ENCODE measurements at regions not wholly inside any gene's neighbourhood (a gene's known extent, or its start where the extent isn't known, plus 50 kb on each side); places are given as distances from the start of the nearest gene placed in this dataset.

DNA sequence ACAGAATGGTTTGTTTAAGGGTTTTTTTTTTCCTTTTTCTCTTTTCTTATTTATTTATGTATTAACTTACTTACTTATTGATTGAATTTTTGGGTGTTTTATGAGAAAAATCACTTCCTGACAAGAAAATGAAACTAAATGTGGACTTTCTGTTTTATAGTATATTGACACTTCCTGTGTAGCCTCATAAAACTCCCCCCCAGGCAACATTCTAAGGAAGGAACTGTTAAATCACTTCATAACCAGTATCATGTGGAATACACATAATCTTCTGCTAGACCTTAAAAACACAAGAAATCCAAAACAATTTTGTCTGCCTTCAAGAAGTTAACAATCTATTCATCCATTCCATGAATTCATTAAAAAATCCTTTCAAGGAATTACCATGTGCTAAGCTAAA, 164.1 kb upstream of the TOM1L1 start:
- TF ChIP-seq ZNF384 (IDR thresholded peaks at IDR 0.05; ENCODE audit: borderline replicate concordance, low read depth, low read length) (no peak), POLR2A (IDR thresholded peaks at IDR 0.05; ENCODE audit: low read depth, low read length) (no peak), EZH2 (IDR thresholded peaks at IDR 0.05; ENCODE audit: borderline replicate concordance, control insufficient read depth, low read depth, low read length) (no peak), BRCA1 (IDR thresholded peaks at IDR 0.05; ENCODE audit: low read depth, low read length) (no peak), EP300 (IDR thresholded peaks at IDR 0.05; ENCODE audit: borderline replicate concordance in 1 of 2, control insufficient read depth in 1 of 2, low read depth in 2 of 2, low read length in 2 of 2) (no peak), POLR2AphosphoS5 (IDR thresholded peaks at IDR 0.05; ENCODE audit: low read length) (no peak), PRDM15 (CRISPR knock-in tag; IDR thresholded peaks at IDR 0.05) (no peak)

All from GM12878 (cell line).